HL-60 (cell line): ENCODE measurements at regions not wholly inside any gene's neighbourhood (a gene's known extent, or its start where the extent isn't known, plus 50 kb on each side); places are given as distances from the start of the nearest gene placed in this dataset.

Source experiments
- DNase-seq, 2 experiments: peaks; one replicate each; pipeline ENCODE4 v3.0.0-alpha.2; 2010 to 2020; ENCODE audit warnings: low read depth in 1 of 2, low spot score in 1 of 2
- H3K27ac ChIP-seq: fragments of 250-450 bp; sonication (Bioruptor Pico); replicated peaks from 2 replicates; pipeline ENCODE4 v1.5.1; 2020; ENCODE audit warnings: mild to moderate bottlenecking, moderate library complexity
- H3K27me3 ChIP-seq: fragments of 250-450 bp; sonication (Bioruptor Pico); 2 replicates; pipeline ENCODE4 v1.5.1; 2021; ENCODE audit warnings: mild to moderate bottlenecking, moderate library complexity; ENCODE audit not compliant: insufficient read depth, poor library complexity, severe bottlenecking
- H3K4me3 ChIP-seq: replicated peaks from 2 replicates; pipeline ENCODE4 v1.5.1; 2011; ENCODE audit warnings: mild to moderate bottlenecking, control low read depth, low read length; ENCODE audit not compliant: insufficient read depth
- GABPA ChIP-seq: IDR thresholded peaks from 2 replicates; pipeline ENCODE4 v1.6.1; 2012; ENCODE audit warnings: low read depth
- POLR2AphosphoS5 ChIP-seq: IDR thresholded peaks from 2 replicates; pipeline ENCODE4 v1.6.1; 2012; ENCODE audit warnings: low read depth
- SPI1 ChIP-seq: IDR thresholded peaks from 2 replicates; pipeline ENCODE4 v1.6.1; 2012; ENCODE audit warnings: low read depth, mild to moderate bottlenecking, borderline replicate concordance
- TF ChIP-seq, protein P1 (sequence below): IDR thresholded peaks from one replicate; pipeline ENCODE4 v1.5.1; 2011; ENCODE audit warnings: low read length, control low read depth, inconsistent platforms; ENCODE audit not compliant: insufficient read depth
- TF ChIP-seq, protein P2 (sequence below): IDR thresholded peaks from 2 replicates; pipeline ENCODE4 v1.6.1; 2012; ENCODE audit warnings: low read depth; ENCODE audit not compliant: insufficient replicate concordance

DNA sequence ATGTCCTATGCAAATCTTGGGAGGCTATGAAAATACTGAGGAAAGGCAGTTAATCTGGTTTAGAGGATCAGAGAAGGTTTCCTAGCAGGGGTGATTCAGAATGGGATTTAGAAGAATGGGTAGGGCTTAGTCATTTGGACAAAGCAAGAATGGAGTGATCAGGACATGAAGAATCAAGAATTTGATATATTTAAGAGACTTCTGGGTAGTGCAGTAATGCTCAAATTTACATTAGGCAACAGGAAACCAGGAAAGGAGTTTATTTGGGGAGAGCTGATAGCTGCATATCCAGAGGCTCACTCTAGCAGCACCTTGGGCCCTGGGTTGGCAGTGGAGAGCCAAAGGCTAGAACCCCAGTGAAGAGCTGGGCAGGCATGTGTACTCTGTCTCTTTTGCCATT is 78.9 kb upstream of the PAPPA start:
- H3K27me3 ChIP-seq: no peaks in the 10 kb centered on the region
- TF ChIP-seq, protein P1, sequence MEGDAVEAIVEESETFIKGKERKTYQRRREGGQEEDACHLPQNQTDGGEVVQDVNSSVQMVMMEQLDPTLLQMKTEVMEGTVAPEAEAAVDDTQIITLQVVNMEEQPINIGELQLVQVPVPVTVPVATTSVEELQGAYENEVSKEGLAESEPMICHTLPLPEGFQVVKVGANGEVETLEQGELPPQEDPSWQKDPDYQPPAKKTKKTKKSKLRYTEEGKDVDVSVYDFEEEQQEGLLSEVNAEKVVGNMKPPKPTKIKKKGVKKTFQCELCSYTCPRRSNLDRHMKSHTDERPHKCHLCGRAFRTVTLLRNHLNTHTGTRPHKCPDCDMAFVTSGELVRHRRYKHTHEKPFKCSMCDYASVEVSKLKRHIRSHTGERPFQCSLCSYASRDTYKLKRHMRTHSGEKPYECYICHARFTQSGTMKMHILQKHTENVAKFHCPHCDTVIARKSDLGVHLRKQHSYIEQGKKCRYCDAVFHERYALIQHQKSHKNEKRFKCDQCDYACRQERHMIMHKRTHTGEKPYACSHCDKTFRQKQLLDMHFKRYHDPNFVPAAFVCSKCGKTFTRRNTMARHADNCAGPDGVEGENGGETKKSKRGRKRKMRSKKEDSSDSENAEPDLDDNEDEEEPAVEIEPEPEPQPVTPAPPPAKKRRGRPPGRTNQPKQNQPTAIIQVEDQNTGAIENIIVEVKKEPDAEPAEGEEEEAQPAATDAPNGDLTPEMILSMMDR: no peak
- TF ChIP-seq SPI1 (no peak), POLR2AphosphoS5 (no peak), GABPA (no peak)
- TF ChIP-seq, protein P2, sequence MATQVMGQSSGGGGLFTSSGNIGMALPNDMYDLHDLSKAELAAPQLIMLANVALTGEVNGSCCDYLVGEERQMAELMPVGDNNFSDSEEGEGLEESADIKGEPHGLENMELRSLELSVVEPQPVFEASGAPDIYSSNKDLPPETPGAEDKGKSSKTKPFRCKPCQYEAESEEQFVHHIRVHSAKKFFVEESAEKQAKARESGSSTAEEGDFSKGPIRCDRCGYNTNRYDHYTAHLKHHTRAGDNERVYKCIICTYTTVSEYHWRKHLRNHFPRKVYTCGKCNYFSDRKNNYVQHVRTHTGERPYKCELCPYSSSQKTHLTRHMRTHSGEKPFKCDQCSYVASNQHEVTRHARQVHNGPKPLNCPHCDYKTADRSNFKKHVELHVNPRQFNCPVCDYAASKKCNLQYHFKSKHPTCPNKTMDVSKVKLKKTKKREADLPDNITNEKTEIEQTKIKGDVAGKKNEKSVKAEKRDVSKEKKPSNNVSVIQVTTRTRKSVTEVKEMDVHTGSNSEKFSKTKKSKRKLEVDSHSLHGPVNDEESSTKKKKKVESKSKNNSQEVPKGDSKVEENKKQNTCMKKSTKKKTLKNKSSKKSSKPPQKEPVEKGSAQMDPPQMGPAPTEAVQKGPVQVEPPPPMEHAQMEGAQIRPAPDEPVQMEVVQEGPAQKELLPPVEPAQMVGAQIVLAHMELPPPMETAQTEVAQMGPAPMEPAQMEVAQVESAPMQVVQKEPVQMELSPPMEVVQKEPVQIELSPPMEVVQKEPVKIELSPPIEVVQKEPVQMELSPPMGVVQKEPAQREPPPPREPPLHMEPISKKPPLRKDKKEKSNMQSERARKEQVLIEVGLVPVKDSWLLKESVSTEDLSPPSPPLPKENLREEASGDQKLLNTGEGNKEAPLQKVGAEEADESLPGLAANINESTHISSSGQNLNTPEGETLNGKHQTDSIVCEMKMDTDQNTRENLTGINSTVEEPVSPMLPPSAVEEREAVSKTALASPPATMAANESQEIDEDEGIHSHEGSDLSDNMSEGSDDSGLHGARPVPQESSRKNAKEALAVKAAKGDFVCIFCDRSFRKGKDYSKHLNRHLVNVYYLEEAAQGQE: no peak
- H3K27ac ChIP-seq: no peak overlapping the region
- no peak overlapping the region for H3K4me3 ChIP-seq
- DNase-seq: no peak

DNA sequence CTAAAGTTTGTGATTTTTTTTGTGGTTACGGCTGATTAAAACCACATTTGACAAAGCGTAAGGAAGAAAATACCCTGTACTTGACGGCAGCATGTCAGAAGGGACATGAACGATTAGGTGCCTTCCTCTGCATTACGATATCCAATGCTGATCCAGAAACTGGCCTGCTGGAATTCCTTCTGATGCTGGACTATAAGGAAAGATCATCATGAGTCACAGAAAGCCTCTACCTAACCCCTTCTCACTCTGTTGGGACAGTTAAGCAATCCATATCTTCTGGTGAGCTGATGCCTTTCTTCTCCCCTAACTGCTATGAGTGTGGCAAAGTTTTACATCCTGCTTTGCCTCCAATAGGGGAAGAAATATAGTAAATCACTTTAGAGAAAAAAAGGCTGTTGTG is 78.4 kb upstream of the PAPPA start:
- no peak overlapping the region for H3K4me3 ChIP-seq
- TF ChIP-seq, protein P2: no peak
- TF ChIP-seq SPI1 (no peak), POLR2AphosphoS5 (no peak)
- TF ChIP-seq, protein P1: no peak
- no peak overlapping the region for H3K27ac ChIP-seq
- no peak for DNase-seq
- H3K27me3 ChIP-seq: no peaks in the 10 kb centered on the region

DNA sequence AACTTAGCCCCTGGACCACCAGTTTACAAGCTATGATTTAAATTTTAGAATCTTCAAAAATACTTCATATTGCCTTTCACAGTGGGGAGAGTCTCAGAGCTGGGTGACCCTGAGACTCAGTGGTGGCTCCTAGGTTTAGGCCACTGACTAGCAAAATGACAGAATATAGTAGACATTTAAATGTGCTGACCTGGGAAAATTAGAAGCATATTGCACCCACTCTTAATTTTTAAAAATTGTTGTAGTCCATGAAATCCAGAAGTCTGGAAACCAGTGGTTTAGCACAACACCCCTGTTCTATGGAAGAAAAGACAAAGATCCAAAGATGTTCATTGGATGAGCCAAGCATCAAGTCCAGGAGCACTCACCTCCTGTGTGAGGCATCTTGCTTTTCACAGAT is 75.0 kb upstream of the PAPPA start:
- H3K4me3 ChIP-seq: no peak overlapping the region
- no peak for TF ChIP-seq POLR2AphosphoS5
- no peak for TF ChIP-seq SPI1
- TF ChIP-seq, protein P1: no peak
- TF ChIP-seq, protein P2: no peak
- no peak for TF ChIP-seq GABPA
- no peak overlapping the region for H3K27ac ChIP-seq
- no peak for DNase-seq
- H3K27me3 ChIP-seq: no peaks in the 10 kb centered on the region
